DOHH2 (cell line): ENCODE measurements at regions not wholly inside any gene's neighbourhood (a gene's known extent, or its start where the extent isn't known, plus 50 kb on each side); places are given as distances from the start of the nearest gene placed in this dataset.

Experiments
- H3F3A ChIP-seq: fragments of 200-600 bp; sonication (generic), shearing (Covaris generic); 2 replicates; pipeline ENCODE4 v1.6.0; 2016; ENCODE audit warnings: antibody characterized with exemption, mild to moderate bottlenecking; ENCODE audit not compliant: control insufficient read depth, insufficient read depth
- H3K27ac ChIP-seq: fragments of 200-600 bp; sonication (generic); 2 replicates; pipeline ENCODE4 v1.5.1; 2014; ENCODE audit warnings: low read depth, mild to moderate bottlenecking, low read length, moderate library complexity
- H3K27me3 ChIP-seq: fragments of 200-600 bp; sonication (generic); 2 replicates; pipeline ENCODE4 v1.6.1; 2014; ENCODE audit warnings: mild to moderate bottlenecking, low read length, mixed read lengths; ENCODE audit not compliant: control insufficient read depth
- H3K36me3 ChIP-seq: fragments of 200-600 bp; sonication (generic); 2 replicates; pipeline ENCODE4 v1.6.1; 2014; ENCODE audit warnings: mild to moderate bottlenecking, low read length, moderate library complexity, mixed read lengths; ENCODE audit not compliant: control insufficient read depth
- H3K4me1 ChIP-seq: fragments of 200-600 bp; sonication (generic); 2 replicates; pipeline ENCODE4 v1.6.1; 2014; ENCODE audit warnings: mild to moderate bottlenecking, low read length, mixed read lengths; ENCODE audit not compliant: control insufficient read depth
- H3K4me2 ChIP-seq: fragments of 200-600 bp; sonication (generic); 2 replicates; pipeline ENCODE4 v1.6.0; 2014; ENCODE audit warnings: mild to moderate bottlenecking, low read length, moderate library complexity
- H3K4me3 ChIP-seq: fragments of 200-600 bp; sonication (generic); 2 replicates; pipeline ENCODE4 v1.5.1; 2014; ENCODE audit warnings: mild to moderate bottlenecking, low read length, mixed read lengths
- H3K79me2 ChIP-seq: fragments of 200-600 bp; sonication (generic); 2 replicates; pipeline ENCODE4 v1.6.1; 2014; ENCODE audit warnings: mild to moderate bottlenecking, low read length, mixed read lengths; ENCODE audit not compliant: control insufficient read depth
- H3K9me2 ChIP-seq: fragments of 200-600 bp; sonication (generic); replicated peaks from 2 replicates; pipeline ENCODE4 v1.6.1; 2014; ENCODE audit warnings: mild to moderate bottlenecking, low read length, mixed read lengths; ENCODE audit not compliant: control insufficient read depth
- H3K9me3 ChIP-seq: fragments of 200-600 bp; sonication (generic); 2 replicates; pipeline ENCODE4 v1.6.1; 2014; ENCODE audit warnings: antibody characterized with exemption, low read length, mixed read lengths; ENCODE audit not compliant: control insufficient read depth, insufficient read depth
- H4K20me1 ChIP-seq: fragments of 200-600 bp; sonication (generic); 2 replicates; pipeline ENCODE4 v1.6.0; 2014; ENCODE audit warnings: low read depth, mild to moderate bottlenecking, antibody characterized with exemption, low read length, moderate library complexity; ENCODE audit not compliant: control insufficient read depth, insufficient read depth
- CTCF ChIP-seq: fragments of 200-600 bp; sonication (generic); IDR thresholded peaks from one replicate; pipeline ENCODE4 v1.5.1; 2014; ENCODE audit warnings: antibody characterized with exemption, mild to moderate bottlenecking, low read depth, low read length; ENCODE audit not compliant: poor library complexity, severe bottlenecking
- EZH2phosphoT487 ChIP-seq: fragments of 200-600 bp; sonication (generic); IDR thresholded peaks from 2 replicates; pipeline ENCODE4 v1.6.1; 2017; ENCODE audit warnings: borderline replicate concordance, mild to moderate bottlenecking, antibody characterized with exemption, low read length, moderate library complexity, mixed read lengths

- Histone ChIP-seq H3K9me3 (no peaks in the 10 kb centered on the region), H3K27ac (no peak overlapping the region), H3K79me2 (no peaks in the 10 kb centered on the region), H4K20me1 (no peaks in the 10 kb centered on the region), H3K4me3 (no peak overlapping the region), H3K4me1 (no peaks in the 10 kb centered on the region), H3K27me3 (no peaks in the 10 kb centered on the region), H3K4me2 (no peak overlapping the region), H3K9me2 (no peaks in the 10 kb centered on the region), H3K36me3 (no peaks in the 10 kb centered on the region), H3F3A (no peaks in the 10 kb centered on the region)
- no peak for TF ChIP-seq EZH2phosphoT487
- no peak for TF ChIP-seq CTCF
Measured at GRCh38 chr3:102544741-102545140, 109.9 kb downstream of the ZPLD1 start.

DNA sequence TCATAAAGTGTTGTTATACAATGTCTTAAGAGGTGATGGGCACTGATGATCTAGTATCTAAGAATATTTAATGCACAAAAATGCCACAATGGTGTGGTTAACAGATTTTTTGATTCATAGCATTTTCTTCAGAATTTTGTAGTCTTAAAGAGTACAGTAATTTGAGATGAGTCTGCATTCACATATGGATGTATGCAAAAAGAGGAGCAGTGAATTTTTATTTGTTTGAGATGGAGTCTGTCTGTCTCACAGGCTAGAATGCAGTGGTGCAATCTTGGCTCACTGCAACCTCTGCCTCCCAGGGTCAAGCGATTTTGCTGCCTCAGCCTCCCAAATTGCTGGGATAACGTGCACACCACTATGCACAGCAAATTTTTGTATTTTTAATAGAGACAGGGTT, 110.5 kb downstream of the ZPLD1 start:
- Histone ChIP-seq H3K9me3 (no peaks in the 10 kb centered on the region), H3K4me1 (no peaks in the 10 kb centered on the region), H3K27ac (no peak overlapping the region), H3F3A (no peaks in the 10 kb centered on the region), H3K27me3 (no peaks in the 10 kb centered on the region), H3K4me2 (no peak overlapping the region), H3K9me2 (no peaks in the 10 kb centered on the region), H3K36me3 (no peaks in the 10 kb centered on the region), H3K4me3 (no peak overlapping the region), H3K79me2 (no peaks in the 10 kb centered on the region), H4K20me1 (no peaks in the 10 kb centered on the region)
- TF ChIP-seq EZH2phosphoT487 (no peak), CTCF (no peak)

DNA sequence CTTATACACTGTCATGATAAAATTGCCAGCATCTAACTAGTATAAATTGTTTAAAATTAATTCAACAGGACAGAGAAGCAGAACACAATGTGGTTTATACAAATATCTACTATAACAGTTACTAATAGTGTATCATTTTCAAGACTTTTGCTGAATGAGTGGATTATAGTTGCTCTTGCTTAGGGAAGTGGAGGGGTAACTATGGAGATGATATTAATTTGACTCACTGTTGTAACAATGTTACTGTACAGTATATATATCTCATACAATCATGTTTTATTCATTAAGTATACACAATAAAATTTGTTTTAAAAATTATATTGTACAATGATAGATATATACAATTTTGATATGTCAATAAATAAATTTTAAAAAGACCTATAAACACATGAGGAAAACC, 119.1 kb downstream of the ZPLD1 start:
- no peaks in the 10 kb centered on the region for H3K4me1 ChIP-seq
- TF ChIP-seq CTCF: no peak
- no peak for TF ChIP-seq EZH2phosphoT487
- no peaks in the 10 kb centered on the region for H3K9me2 ChIP-seq
- no peaks in the 10 kb centered on the region for H3K27me3 ChIP-seq
- H3K79me2 ChIP-seq: no peaks in the 10 kb centered on the region
- no peaks in the 10 kb centered on the region for H3K36me3 ChIP-seq
- no peaks in the 10 kb centered on the region for H3K9me3 ChIP-seq
- no peak overlapping the region for H3K4me3 ChIP-seq
- H3F3A ChIP-seq: no peaks in the 10 kb centered on the region
- no peak overlapping the region for H3K4me2 ChIP-seq
- no peaks in the 10 kb centered on the region for H4K20me1 ChIP-seq
- no peak overlapping the region for H3K27ac ChIP-seq

DNA sequence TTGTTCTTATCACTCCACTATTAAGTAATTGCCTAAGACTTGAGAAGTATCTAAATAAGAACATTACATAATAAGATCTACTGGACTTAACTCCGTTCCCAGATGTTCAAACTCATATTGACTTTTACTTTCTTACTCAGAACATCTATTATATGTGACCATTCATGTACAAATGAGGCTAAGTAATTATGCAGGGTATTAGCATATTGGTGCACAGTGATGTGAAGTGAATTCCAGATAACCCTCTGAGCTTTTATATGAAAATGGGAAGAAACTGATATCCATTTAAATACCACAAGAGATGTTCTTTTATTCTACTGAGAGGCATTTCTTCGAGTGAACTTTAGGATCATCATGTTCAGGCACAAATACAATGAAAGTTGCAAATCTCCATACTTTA, 135.7 kb downstream of the ZPLD1 start:
- H3K4me1 ChIP-seq: no peaks in the 10 kb centered on the region
- TF ChIP-seq EZH2phosphoT487 (no peak), CTCF (no peak)
- no peak overlapping the region for H3K4me3 ChIP-seq

More for the DNA sequence above, 135.7 kb downstream of the ZPLD1 start:
- no peaks in the 10 kb centered on the region for H3K9me2 ChIP-seq
- no peaks in the 10 kb centered on the region for H3K79me2 ChIP-seq
- no peaks in the 10 kb centered on the region for H4K20me1 ChIP-seq
- no peak overlapping the region for H3K27ac ChIP-seq
- H3K9me3 ChIP-seq: no peaks in the 10 kb centered on the region
- no peaks in the 10 kb centered on the region for H3F3A ChIP-seq
- no peak overlapping the region for H3K4me2 ChIP-seq
- H3K36me3 ChIP-seq: no peaks in the 10 kb centered on the region
- no peaks in the 10 kb centered on the region for H3K27me3 ChIP-seq
